ENCODE measurements at regions not wholly inside any gene's neighbourhood (a gene's known extent, or its start where the extent isn't known, plus 50 kb on each side); places are given as distances from the start of the nearest gene placed in this dataset.
"Not testable (repeated sequence)": the region's sequence is repeated elsewhere in the genome, so short reads cannot be mapped to it uniquely, and the experiment has no call there.

GRCh38 chr7:7014827-7015595 lies 167.3 kb upstream of the C1GALT1 start:
- no peaks in the 10 kb centered on the region for H3K36me3 ChIP-seq (ENCODE audit: low read depth)
- H3K9me3 ChIP-seq (ENCODE audit: severe bottlenecking) = no peaks in the 10 kb centered on the region
- H3K4me1 ChIP-seq (ENCODE audit: insufficient read depth, poor library complexity, severe bottlenecking) = no peaks in the 10 kb centered on the region
- no peak for TF ChIP-seq CTCF (IDR thresholded peaks at IDR 0.05; ENCODE audit: poor library complexity, severe bottlenecking)
- no peak overlapping the region for H3K27ac ChIP-seq (ENCODE audit: poor library complexity, severe bottlenecking)
- no peak overlapping the region for H3K4me3 ChIP-seq (ENCODE audit: severe bottlenecking)
- peak; percentile 63 for ATAC-seq (ENCODE audit: low read depth)
- no peak for DNase-seq (ENCODE audit: low spot score)
- H3K27me3 ChIP-seq (ENCODE audit: insufficient read depth, poor library complexity, severe bottlenecking) = peaks cover 3% of the 10 kb centered on the region

GRCh38 chr7:7017707-7018280 lies 164.6 kb upstream of the C1GALT1 start:
- ATAC-seq (ENCODE audit: low read depth) (no peak), DNase-seq (ENCODE audit: low spot score) (no peak)
- no peak for TF ChIP-seq CTCF (IDR thresholded peaks at IDR 0.05; ENCODE audit: poor library complexity, severe bottlenecking)
- Histone ChIP-seq H3K27me3 (ENCODE audit: insufficient read depth, poor library complexity, severe bottlenecking) (peaks cover 3% of the 10 kb centered on the region), H3K4me1 (ENCODE audit: insufficient read depth, poor library complexity, severe bottlenecking) (no peaks in the 10 kb centered on the region), H3K4me3 (ENCODE audit: severe bottlenecking) (no peak overlapping the region), H3K27ac (ENCODE audit: poor library complexity, severe bottlenecking) (no peak overlapping the region), H3K36me3 (ENCODE audit: low read depth) (no peaks in the 10 kb centered on the region), H3K9me3 (ENCODE audit: severe bottlenecking) (no peaks in the 10 kb centered on the region)

GRCh38 chr7:7018290-7018689 lies 164.1 kb upstream of the C1GALT1 start:
- no peaks in the 10 kb centered on the region for H3K4me1 ChIP-seq (ENCODE audit: insufficient read depth, poor library complexity, severe bottlenecking)
- no peaks in the 10 kb centered on the region for H3K36me3 ChIP-seq (ENCODE audit: low read depth)
- H3K9me3 ChIP-seq (ENCODE audit: severe bottlenecking) = no peaks in the 10 kb centered on the region
- no peak overlapping the region for H3K4me3 ChIP-seq (ENCODE audit: severe bottlenecking)
- H3K27ac ChIP-seq (ENCODE audit: poor library complexity, severe bottlenecking) = no peak overlapping the region
- DNase-seq (ENCODE audit: low spot score) (no peak), ATAC-seq (ENCODE audit: low read depth) (no peak)
- TF ChIP-seq CTCF (IDR thresholded peaks at IDR 0.05; ENCODE audit: poor library complexity, severe bottlenecking) = no peak
- H3K27me3 ChIP-seq (ENCODE audit: insufficient read depth, poor library complexity, severe bottlenecking) = peaks cover 3% of the 10 kb centered on the region

- Histone ChIP-seq H3K9me3 (ENCODE audit: severe bottlenecking) (no peaks in the 10 kb centered on the region), H3K27me3 (ENCODE audit: insufficient read depth, poor library complexity, severe bottlenecking) (peaks cover 9% of the 10 kb centered on the region), H3K27ac (ENCODE audit: poor library complexity, severe bottlenecking) (no peak overlapping the region), H3K36me3 (ENCODE audit: low read depth) (no peaks in the 10 kb centered on the region), H3K4me3 (ENCODE audit: severe bottlenecking) (no peak overlapping the region), H3K4me1 (ENCODE audit: insufficient read depth, poor library complexity, severe bottlenecking) (no peaks in the 10 kb centered on the region)
- no peak for TF ChIP-seq CTCF (IDR thresholded peaks at IDR 0.05; ENCODE audit: poor library complexity, severe bottlenecking)
- ATAC-seq (ENCODE audit: low read depth) (no peak), DNase-seq (ENCODE audit: low spot score) (no peak)
Measured at GRCh38 chr7:7032221-7032620, 150.1 kb upstream of the C1GALT1 start.

- Histone ChIP-seq H3K27me3 (ENCODE audit: insufficient read depth, poor library complexity, severe bottlenecking) (no peaks in the 10 kb centered on the region), H3K4me3 (ENCODE audit: severe bottlenecking) (no peak overlapping the region), H3K36me3 (ENCODE audit: low read depth) (no peaks in the 10 kb centered on the region), H3K27ac (ENCODE audit: poor library complexity, severe bottlenecking) (no peak overlapping the region), H3K9me3 (ENCODE audit: severe bottlenecking) (no peaks in the 10 kb centered on the region), H3K4me1 (ENCODE audit: insufficient read depth, poor library complexity, severe bottlenecking) (no peaks in the 10 kb centered on the region)
- no peak for TF ChIP-seq CTCF (IDR thresholded peaks at IDR 0.05; ENCODE audit: poor library complexity, severe bottlenecking)
- DNase-seq (ENCODE audit: low spot score) (no peak), ATAC-seq (ENCODE audit: low read depth) (no peak)
Measured at GRCh38 chr7:7035851-7036250, 146.5 kb upstream of the C1GALT1 start.

GRCh38 chr7:7042286-7042893 lies 140.0 kb upstream of the C1GALT1 start:
- not testable (repeated sequence) for ATAC-seq (ENCODE audit: low read depth); H3K27me3 ChIP-seq (ENCODE audit: insufficient read depth, poor library complexity, severe bottlenecking); H3K9me3 ChIP-seq (ENCODE audit: severe bottlenecking); DNase-seq (ENCODE audit: low spot score); H3K36me3 ChIP-seq (ENCODE audit: low read depth); H3K4me1 ChIP-seq (ENCODE audit: insufficient read depth, poor library complexity, severe bottlenecking); H3K4me3 ChIP-seq (ENCODE audit: severe bottlenecking); H3K27ac ChIP-seq (ENCODE audit: poor library complexity, severe bottlenecking)
